K562 (cell line): ENCODE measurements at regions not wholly inside any gene's neighbourhood (a gene's known extent, or its start where the extent isn't known, plus 50 kb on each side); places are given as distances from the start of the nearest gene placed in this dataset.

Experiments used
- BRD4 ChIP-seq: fragments of 200-600 bp; sonication (generic); IDR thresholded peaks from 2 replicates; pipeline ENCODE4 v1.6.1; 2017; ENCODE audit warnings: inconsistent platforms
- CAMTA2 ChIP-seq: fragments of 250-450 bp; sonication (Bioruptor Pico); conservative IDR thresholded peaks from 2 replicates; pipeline ENCODE4 v1.5.1; 2022
- E4F1 ChIP-seq: fragments of 250-450 bp; sonication (Bioruptor Pico); IDR thresholded peaks from 2 replicates; pipeline ENCODE4 v1.5.0; 2021; ENCODE audit warnings: mild to moderate bottlenecking, borderline replicate concordance
- ELF1 ChIP-seq: fragments of 200-800 bp; sonication (Bioruptor generic); IDR thresholded peaks from 2 replicates; pipeline ENCODE4 v1.6.1; 2016; ENCODE audit warnings: missing genetic modification characterization, missing compliant biosample characterization
- GABPA ChIP-seq: fragments of 200-800 bp; sonication (Bioruptor generic); conservative IDR thresholded peaks from 2 replicates; pipeline ENCODE4 v1.6.1; 2016; ENCODE audit warnings: low read depth, missing genetic modification characterization, missing compliant biosample characterization
- HDAC3 ChIP-seq: fragments of 450-650 bp; IDR thresholded peaks from 2 replicates; pipeline ENCODE4 v1.6.1; 2018; ENCODE audit warnings: borderline replicate concordance, mild to moderate bottlenecking, moderate library complexity; ENCODE audit not compliant: partially characterized antibody
- JUND ChIP-seq, 2 experiments: IDR thresholded peaks; 2 replicates in 1 of 2; 3 replicates in 1 of 2; pipeline ENCODE4 v1.6.1; 2011; ENCODE audit warnings: borderline replicate concordance in 2 of 2, low read depth in 2 of 2, low read length in 2 of 2, improper control_type of control experiment in 1 of 2, missing biosample characterization in 1 of 2, missing genetic modification characterization in 1 of 2, missing genetic modification reagents in 1 of 2
- KAT7 ChIP-seq: sonication (generic); formaldehyde crosslinking; IDR thresholded peaks from 2 replicates; pipeline ENCODE4 v1.8.0; 2022; ENCODE audit warnings: missing genetic modification reagents, mild to moderate bottlenecking, borderline replicate concordance
- L3MBTL2 ChIP-seq: fragments of 450-650 bp; IDR thresholded peaks from 2 replicates; pipeline ENCODE4 v1.6.1; 2016; ENCODE audit warnings: mild to moderate bottlenecking, moderate library complexity
- MECOM ChIP-seq: fragments of 250-450 bp; sonication (Bioruptor Pico); IDR thresholded peaks from 2 replicates; pipeline ENCODE4 v1.8.0; 2022; ENCODE audit warnings: inconsistent platforms
- NFE2 ChIP-seq: IDR thresholded peaks from 2 replicates; pipeline ENCODE4 v1.6.1; 2014; ENCODE audit warnings: antibody characterized with exemption, low read depth
- NRF1 ChIP-seq, 2 experiments: fragments of 450-650 bp; IDR thresholded peaks in 1 of 2; conservative IDR thresholded peaks in 1 of 2; 2 replicates each; pipeline ENCODE4 v1.6.1; 2014; ENCODE audit warnings: mild to moderate bottlenecking in 2 of 2
- OTX1 ChIP-seq: fragments of 450-650 bp; formaldehyde crosslinking; IDR thresholded peaks from 2 replicates; pipeline ENCODE4 v1.4.0; 2022; ENCODE audit warnings: mild to moderate bottlenecking
- POLR3G ChIP-seq: IDR thresholded peaks from 2 replicates; pipeline ENCODE4 v1.6.1; 2011; ENCODE audit not compliant: insufficient read length, insufficient replicate concordance; ENCODE audit errors: extremely low read depth
- RHOXF2B ChIP-seq: fragments of 250-450 bp; sonication (Bioruptor Pico); conservative IDR thresholded peaks from 2 replicates; pipeline ENCODE4 v1.5.1; 2021
- SMAD4 ChIP-seq: fragments of 250-450 bp; sonication (Bioruptor Pico); conservative IDR thresholded peaks from 2 replicates; pipeline ENCODE4 v1.8.0; 2021; ENCODE audit warnings: inconsistent platforms, mild to moderate bottlenecking, moderate library complexity
- SRSF9 ChIP-seq: fragments of 200-400 bp; formaldehyde crosslinking; IDR thresholded peaks from 2 replicates; pipeline ENCODE4 v1.6.1; 2017; ENCODE audit warnings: low read depth, low read length, borderline replicate concordance
- TAF1 ChIP-seq: IDR thresholded peaks from 2 replicates; pipeline ENCODE4 v1.6.1; 2011; ENCODE audit warnings: mild to moderate bottlenecking, low read length, moderate library complexity; ENCODE audit not compliant: insufficient read depth, control insufficient read depth, severe bottlenecking; ENCODE audit errors: extremely low read depth
- U2AF2 ChIP-seq: fragments of 200-400 bp; formaldehyde crosslinking; optimal IDR thresholded peaks from 2 replicates; pipeline ENCODE3; 2017; ENCODE audit warnings: low read depth, mild to moderate bottlenecking, low read length
- ZNF830 ChIP-seq: fragments of 250-450 bp; sonication (Bioruptor Pico); IDR thresholded peaks from 2 replicates; pipeline ENCODE4 v1.5.0; 2021; ENCODE audit warnings: mild to moderate bottlenecking
- TF ChIP-seq, protein P1 (sequence below), 2 experiments: fragments of 450-650 bp in 1 of 2; sonication (generic) in 1 of 2; formaldehyde crosslinking in 1 of 2; IDR thresholded peaks in 1 of 2; conservative IDR thresholded peaks in 1 of 2; 2 replicates each; pipeline versions ENCODE4 v1.6.1 to v1.8.1; 2016 to 2023; ENCODE audit warnings: mild to moderate bottlenecking in 2 of 2, moderate library complexity in 2 of 2, inconsistent platforms in 1 of 2, missing genetic modification reagents in 1 of 2
- TF ChIP-seq, protein P2 (sequence below): fragments of 450-650 bp; formaldehyde crosslinking; IDR thresholded peaks from 2 replicates; pipeline ENCODE4 v1.4.0; 2022; ENCODE audit warnings: missing genetic modification characterization
- TF ChIP-seq, protein P3 (sequence below), 2 experiments: IDR thresholded peaks; 2 replicates each; pipeline ENCODE4 v1.6.1; 2011; ENCODE audit warnings: borderline replicate concordance in 1 of 2, control low read depth in 1 of 2, low read depth in 1 of 2, low read length in 1 of 2, mild to moderate bottlenecking in 1 of 2, mixed read lengths in 1 of 2, moderate library complexity in 1 of 2; ENCODE audit not compliant: insufficient read depth in 1 of 2, insufficient read length in 1 of 2, poor library complexity in 1 of 2, severe bottlenecking in 1 of 2; ENCODE audit errors: extremely low read depth in 1 of 2

DNA sequence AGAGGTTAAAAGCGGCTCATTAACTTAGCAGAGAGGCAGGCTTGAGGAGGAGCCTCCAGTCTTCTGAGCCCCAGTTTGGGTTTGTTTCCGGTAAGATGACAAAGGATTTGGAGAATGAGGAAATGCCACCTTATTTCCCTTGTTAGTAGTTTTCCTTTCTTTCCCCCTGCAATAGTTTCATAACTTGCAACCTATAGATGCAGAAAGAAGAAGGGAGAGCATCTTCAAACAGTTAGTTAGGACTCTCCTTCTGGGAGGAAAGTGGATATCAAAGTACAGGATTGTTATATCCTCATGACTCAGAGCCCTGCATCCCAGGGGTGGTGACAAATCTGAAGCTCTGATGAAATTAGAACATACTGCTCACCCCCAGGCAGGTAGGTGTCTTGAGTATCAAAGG lies 180.7 kb upstream of the SLC38A2 start (continued):
- no peak for TF ChIP-seq RHOXF2B
- TF ChIP-seq GABPA (tag), result peak; percentile 25; the same call in 1 of the 2 replicates
- no peak for TF ChIP-seq CAMTA2
- TF ChIP-seq, protein P1, sequence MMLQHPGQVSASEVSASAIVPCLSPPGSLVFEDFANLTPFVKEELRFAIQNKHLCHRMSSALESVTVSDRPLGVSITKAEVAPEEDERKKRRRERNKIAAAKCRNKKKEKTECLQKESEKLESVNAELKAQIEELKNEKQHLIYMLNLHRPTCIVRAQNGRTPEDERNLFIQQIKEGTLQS (IDR thresholded peaks at IDR 0.05), result 0 out of 2 replicates have a peak, but pooled peaks have one; percentile 32
- TF ChIP-seq, protein P1 (CRISPR knock-in tag; conservative IDR thresholded peaks at IDR 0.05), result no peak
- no peak for TF ChIP-seq U2AF2
- TF ChIP-seq L3MBTL2, result no peak
- TF ChIP-seq ELF1 (tag), result no peak
- TF ChIP-seq SMAD4 (CRISPR knock-in tag), result 0 out of 2 replicates have a peak, but pooled peaks have one; percentile 31
- 0 out of 2 replicates have a peak, but pooled peaks have one; percentile 13 for TF ChIP-seq NFE2
- TF ChIP-seq HDAC3, result no peak
- TF ChIP-seq KAT7, result no peak
- no peak for TF ChIP-seq OTX1 (CRISPR knock-in tag)
- TF ChIP-seq E4F1, result no peak
- no peak for TF ChIP-seq SRSF9
- TF ChIP-seq MECOM (CRISPR knock-in tag), result no peak
- TF ChIP-seq NRF1 (conservative IDR thresholded peaks at IDR 0.05 in 1 of 2, IDR thresholded peaks at IDR 0.05 in 1 of 2), result no peak
- TF ChIP-seq BRD4, result no peak
- TF ChIP-seq, protein P2, sequence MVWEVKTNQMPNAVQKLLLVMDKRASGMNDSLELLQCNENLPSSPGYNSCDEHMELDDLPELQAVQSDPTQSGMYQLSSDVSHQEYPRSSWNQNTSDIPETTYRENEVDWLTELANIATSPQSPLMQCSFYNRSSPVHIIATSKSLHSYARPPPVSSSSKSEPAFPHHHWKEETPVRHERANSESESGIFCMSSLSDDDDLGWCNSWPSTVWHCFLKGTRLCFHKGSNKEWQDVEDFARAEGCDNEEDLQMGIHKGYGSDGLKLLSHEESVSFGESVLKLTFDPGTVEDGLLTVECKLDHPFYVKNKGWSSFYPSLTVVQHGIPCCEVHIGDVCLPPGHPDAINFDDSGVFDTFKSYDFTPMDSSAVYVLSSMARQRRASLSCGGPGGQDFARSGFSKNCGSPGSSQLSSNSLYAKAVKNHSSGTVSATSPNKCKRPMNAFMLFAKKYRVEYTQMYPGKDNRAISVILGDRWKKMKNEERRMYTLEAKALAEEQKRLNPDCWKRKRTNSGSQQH, result no peak
- TF ChIP-seq, protein P3, sequence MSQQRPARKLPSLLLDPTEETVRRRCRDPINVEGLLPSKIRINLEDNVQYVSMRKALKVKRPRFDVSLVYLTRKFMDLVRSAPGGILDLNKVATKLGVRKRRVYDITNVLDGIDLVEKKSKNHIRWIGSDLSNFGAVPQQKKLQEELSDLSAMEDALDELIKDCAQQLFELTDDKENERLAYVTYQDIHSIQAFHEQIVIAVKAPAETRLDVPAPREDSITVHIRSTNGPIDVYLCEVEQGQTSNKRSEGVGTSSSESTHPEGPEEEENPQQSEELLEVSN (IDR thresholded peaks at IDR 0.05; ENCODE audit: borderline replicate concordance in 1 of 2, extremely low read depth in 1 of 2, insufficient read depth in 1 of 2, insufficient read length in 1 of 2, low read depth in 1 of 2, low read length in 1 of 2, poor library complexity in 1 of 2, severe bottlenecking in 1 of 2), result no peak
- TF ChIP-seq JUND (IDR thresholded peaks at IDR 0.05; ENCODE audit: borderline replicate concordance, low read depth, low read length), result no peak
- 0 out of 3 replicates have a peak, but pooled peaks have one; percentile 5 for TF ChIP-seq JUND (tag; IDR thresholded peaks at IDR 0.05; ENCODE audit: borderline replicate concordance, low read depth, low read length)
- no peak for TF ChIP-seq ZNF830 (CRISPR knock-in tag)
- TF ChIP-seq TAF1, result no peak
- TF ChIP-seq POLR3G, result no peak
